H9 (cell line): ENCODE measurements at regions not wholly inside any gene's neighbourhood (a gene's known extent, or its start where the extent isn't known, plus 50 kb on each side); places are given as distances from the start of the nearest gene placed in this dataset.

Experiments used
- DNase-seq: peaks from one replicate; pipeline ENCODE4 v3.0.0-alpha.2; 2017
- H2AFZ ChIP-seq: one replicate; pipeline ENCODE4 v1.6.1; 2013; ENCODE audit warnings: mild to moderate bottlenecking, low read length, control low read depth, moderate library complexity
- H2AK5ac ChIP-seq: 2 replicates; pipeline ENCODE4 v1.6.1; 2013; ENCODE audit warnings: low read length, control low read depth, mixed read lengths; ENCODE audit not compliant: insufficient read length
- H2BK120ac ChIP-seq: one replicate; pipeline ENCODE4 v1.6.1; 2013; ENCODE audit warnings: low read depth, mild to moderate bottlenecking, low read length, control low read depth, inconsistent platforms; ENCODE audit not compliant: poor library complexity, severe bottlenecking
- H2BK12ac ChIP-seq: 2 replicates; pipeline ENCODE4 v1.6.1; 2013; ENCODE audit warnings: low read length, control low read depth, mixed read lengths, low read depth; ENCODE audit not compliant: insufficient read length
- H2BK15ac ChIP-seq: 2 replicates; pipeline ENCODE4 v1.6.1; 2013; ENCODE audit warnings: low read depth, low read length, control low read depth
- H2BK20ac ChIP-seq: one replicate; pipeline ENCODE4 v1.6.1; 2013; ENCODE audit warnings: low read depth, mild to moderate bottlenecking, low read length, control low read depth, inconsistent platforms; ENCODE audit not compliant: poor library complexity, severe bottlenecking
- H2BK5ac ChIP-seq: 2 replicates; pipeline ENCODE4 v1.6.1; 2013; ENCODE audit warnings: low read length, control low read depth, mixed read lengths; ENCODE audit not compliant: insufficient read length
- H3K14ac ChIP-seq: 2 replicates; pipeline ENCODE4 v1.6.1; 2013; ENCODE audit warnings: low read length, control low read depth; ENCODE audit not compliant: insufficient read depth
- H3K18ac ChIP-seq: 2 replicates; pipeline ENCODE4 v1.6.1; 2013; ENCODE audit warnings: low read depth, mild to moderate bottlenecking, mixed read lengths, low read length, control low read depth; ENCODE audit not compliant: insufficient read length
- H3K23ac ChIP-seq: 2 replicates; pipeline ENCODE4 v1.6.1; 2013; ENCODE audit warnings: low read length, control low read depth, mixed read lengths, low read depth; ENCODE audit not compliant: insufficient read length
- H3K23me2 ChIP-seq: 2 replicates; pipeline ENCODE4 v1.6.1; 2013; ENCODE audit warnings: low read depth, mild to moderate bottlenecking, mixed read lengths, low read length, control low read depth; ENCODE audit not compliant: insufficient read length, poor library complexity, severe bottlenecking
- H3K27ac ChIP-seq: 2 replicates; pipeline ENCODE4 v1.5.1; 2013; ENCODE audit warnings: low read length, control low read depth, mixed read lengths, low read depth; ENCODE audit not compliant: insufficient read length
- H3K27me3 ChIP-seq: 2 replicates; pipeline ENCODE4 v1.6.1; 2013; ENCODE audit warnings: low read length, control low read depth, inconsistent platforms; ENCODE audit not compliant: insufficient read depth
- H3K4ac ChIP-seq: 2 replicates; pipeline ENCODE4 v1.6.1; 2013; ENCODE audit warnings: low read depth, mild to moderate bottlenecking, control low read depth, inconsistent platforms, low read length, moderate library complexity
- H3K4me1 ChIP-seq: 2 replicates; pipeline ENCODE4 v1.6.1; 2013; ENCODE audit warnings: low read length, control low read depth, inconsistent platforms; ENCODE audit not compliant: insufficient read depth
- H3K4me2 ChIP-seq: 2 replicates; pipeline ENCODE4 v1.6.1; 2013; ENCODE audit warnings: low read length, control low read depth, mixed read lengths; ENCODE audit not compliant: insufficient read length, insufficient read depth
- H3K56ac ChIP-seq: 2 replicates; pipeline ENCODE4 v1.6.1; 2013; ENCODE audit warnings: low read depth, mild to moderate bottlenecking, mixed read lengths, low read length, control low read depth; ENCODE audit not compliant: insufficient read length
- H3K79me1 ChIP-seq: 2 replicates; pipeline ENCODE4 v1.6.1; 2013; ENCODE audit warnings: low read depth, mild to moderate bottlenecking, moderate library complexity, low read length, control low read depth, inconsistent platforms; ENCODE audit not compliant: insufficient read depth, poor library complexity, severe bottlenecking
- H3K79me2 ChIP-seq: 2 replicates; pipeline ENCODE4 v1.6.1; 2013; ENCODE audit warnings: low read length, control low read depth, inconsistent platforms; ENCODE audit not compliant: insufficient read depth
- H3K9ac ChIP-seq: 2 replicates; pipeline ENCODE4 v1.6.1; 2013; ENCODE audit warnings: low read length, control low read depth, mixed read lengths; ENCODE audit not compliant: insufficient read length; ENCODE audit errors: extremely low read depth
- H3K9me3 ChIP-seq: one replicate; pipeline ENCODE4 v1.6.1; 2013; ENCODE audit warnings: low read depth, low read length, inconsistent platforms; ENCODE audit not compliant: control insufficient read depth
- H3T11ph ChIP-seq: one replicate; pipeline ENCODE4 v1.6.1; 2013; ENCODE audit warnings: mild to moderate bottlenecking, low read length, control low read depth, inconsistent platforms
- H4K20me1 ChIP-seq: one replicate; pipeline ENCODE4 v1.6.1; 2013; ENCODE audit not compliant: control insufficient read depth, insufficient read length, insufficient read depth
- H4K5ac ChIP-seq: 2 replicates; pipeline ENCODE4 v1.6.1; 2013; ENCODE audit warnings: low read depth, mild to moderate bottlenecking, mixed read lengths, low read length, control low read depth; ENCODE audit not compliant: insufficient read length
- H4K8ac ChIP-seq: replicated peaks from 2 replicates; pipeline ENCODE4 v1.6.1; 2013; ENCODE audit warnings: low read length, control low read depth, mixed read lengths, low read depth; ENCODE audit not compliant: insufficient read length
- H4K91ac ChIP-seq: 2 replicates; pipeline ENCODE4 v1.6.1; 2013; ENCODE audit warnings: low read depth, mild to moderate bottlenecking, moderate library complexity, mixed read lengths, low read length, control low read depth; ENCODE audit not compliant: insufficient read length
- H3K27ac Mint-ChIP-seq, 3 experiments: 2 replicates in 2 of 3; 3 replicates in 1 of 3; pipeline ENCODE4 v1.8.0; 2020 to 2021; ENCODE audit warnings: mixed read lengths in 3 of 3, mild to moderate bottlenecking in 1 of 3, moderate library complexity in 1 of 3
- H3K27me3 Mint-ChIP-seq: 2 replicates; pipeline ENCODE4 v1.8.0; 2021; ENCODE audit warnings: low read depth, mild to moderate bottlenecking, moderate library complexity, mixed read lengths
- H3K36me3 Mint-ChIP-seq, 3 experiments: 2 replicates in 2 of 3; 3 replicates in 1 of 3; pipeline ENCODE4 v1.8.0; 2020 to 2021; ENCODE audit warnings: low read depth in 3 of 3, mixed read lengths in 3 of 3; ENCODE audit not compliant: insufficient read depth in 1 of 3
- H3K4me1 Mint-ChIP-seq, 2 experiments: 2 replicates each; pipeline ENCODE4 v1.8.0; 2020; ENCODE audit warnings: mixed read lengths in 2 of 2
- H3K4me3 Mint-ChIP-seq, 2 experiments: 2 replicates in 1 of 2; 3 replicates in 1 of 2; pipeline ENCODE4 v1.8.0; 2020 to 2021; ENCODE audit warnings: mild to moderate bottlenecking in 2 of 2, mixed read lengths in 2 of 2, moderate library complexity in 1 of 2
- H3K9me3 Mint-ChIP-seq, 2 experiments: 2 replicates in 1 of 2; 3 replicates in 1 of 2; pipeline ENCODE4 v1.8.0; 2020; ENCODE audit warnings: mild to moderate bottlenecking in 2 of 2, mixed read lengths in 2 of 2, moderate library complexity in 1 of 2
- CTCF ChIP-seq: fragments of 200-600 bp; sonication (generic); conservative IDR thresholded peaks from 3 replicates; pipeline ENCODE4 v1.8.0; 2021; ENCODE audit warnings: antibody characterized with exemption, mild to moderate bottlenecking
- WGBS: extraction: QIAGEN DNeasy Blood & Tissue Kit; methylation state at CpG from one replicate; pipeline ENCODE4 v1.1.7; 2013; ENCODE audit warnings: missing lambda C conversion rate, low lambda C conversion rate, mixed read lengths; ENCODE audit not compliant: insufficient read length; ENCODE audit errors: extremely low coverage; 5-methylcytosine and 5-hydroxymethylcytosine counted together

- no peak overlapping the region for H4K5ac ChIP-seq
- no peak overlapping the region for H3K4me2 ChIP-seq
- DNase-seq, result no peak
- H3K23ac ChIP-seq, result no peak overlapping the region
- H3K27me3 ChIP-seq, result no peaks in the 10 kb centered on the region
- no peak overlapping the region for H4K8ac ChIP-seq
- Mint-ChIP-seq H3K4me1 (peaks cover 26 to 40% of the 10 kb centered on the region in 2 experiments), H3K4me3 (no peak overlapping the region), H3K9me3 (peaks cover 0 to 4% of the 10 kb centered on the region in 2 experiments; a peak in 1 of 5 replicates), H3K27me3 (no peaks in the 10 kb centered on the region), H3K27ac (no peak overlapping the region; a peak in 1 of 7 replicates), H3K36me3 (no peaks in the 10 kb centered on the region; a peak in 1 of 7 replicates)
- H2BK120ac ChIP-seq, result no peak overlapping the region
- no peaks in the 10 kb centered on the region for H4K20me1 ChIP-seq
- H3K9me3 ChIP-seq, result no peaks in the 10 kb centered on the region
- H3K56ac ChIP-seq, result no peak overlapping the region
- no CpG with 5 or more reads among the region's 5 CpGs for WGBS
- H3K79me1 ChIP-seq, result no peaks in the 10 kb centered on the region
- H4K91ac ChIP-seq, result no peak overlapping the region
- peaks cover 4% of the 10 kb centered on the region; the same call in 1 of the 2 replicates for H3K4me1 ChIP-seq
- H3K4ac ChIP-seq, result no peak overlapping the region
- no peak overlapping the region for H3K18ac ChIP-seq
- H2BK15ac ChIP-seq, result no peak overlapping the region
- H2AFZ ChIP-seq, result no peak overlapping the region
- H2BK20ac ChIP-seq, result no peak overlapping the region
- no peak overlapping the region for H2BK12ac ChIP-seq
- H3K79me2 ChIP-seq, result no peaks in the 10 kb centered on the region
- H3K23me2 ChIP-seq, result no peaks in the 10 kb centered on the region
- no peak overlapping the region for H2AK5ac ChIP-seq
- TF ChIP-seq CTCF, result no peak
- H3T11ph ChIP-seq, result no peak overlapping the region
- H3K14ac ChIP-seq, result no peak overlapping the region
- H3K27ac ChIP-seq, result peak overlapping the region; percentile 23
- no peak overlapping the region for H3K9ac ChIP-seq
- no peak overlapping the region for H2BK5ac ChIP-seq
These were observed 172.7 kb upstream of the CNOT2 start for GRCh38 chr12:70070494-70071007.
